ENCODE measurements at regions not wholly inside any gene's neighbourhood (a gene's known extent, or its start where the extent isn't known, plus 50 kb on each side); places are given as distances from the start of the nearest gene placed in this dataset.

- TF ChIP-seq ZNF449 (tag by site-specific recombination; IDR thresholded peaks at IDR 0.05), result no peak
- no peak for TF ChIP-seq CTCF (tag by site-specific recombination; IDR thresholded peaks at IDR 0.05)
- TF ChIP-seq ZNF701 (tag by site-specific recombination; IDR thresholded peaks at IDR 0.05), result no peak
- TF ChIP-seq GLI4 (tag by site-specific recombination; IDR thresholded peaks at IDR 0.05), result no peak
- no peak for TF ChIP-seq TSHZ1 (tag by site-specific recombination; IDR thresholded peaks at IDR 0.05; ENCODE audit: borderline replicate concordance)
- TF ChIP-seq ZFHX2 (tag by site-specific recombination; conservative IDR thresholded peaks at IDR 0.05), result no peak
- no peak for TF ChIP-seq ZNF302 (tag by site-specific recombination; IDR thresholded peaks at IDR 0.05; ENCODE audit: low read depth)
- no peak for TF ChIP-seq ZNF202 (tag by site-specific recombination; IDR thresholded peaks at IDR 0.05; ENCODE audit: borderline replicate concordance)
- TF ChIP-seq ZNF610 (tag by site-specific recombination; IDR thresholded peaks at IDR 0.05; ENCODE audit: borderline replicate concordance), result no peak
- TF ChIP-seq ZNF561 (tag by site-specific recombination; IDR thresholded peaks at IDR 0.05; ENCODE audit: borderline replicate concordance), result no peak
- no peak for TF ChIP-seq MZF1 (tag by site-specific recombination; IDR thresholded peaks at IDR 0.05; ENCODE audit: borderline replicate concordance)
- no peak for TF ChIP-seq SP2 (tag by site-specific recombination; IDR thresholded peaks at IDR 0.05)
- no peak for TF ChIP-seq ZNF585B (tag by site-specific recombination; IDR thresholded peaks at IDR 0.05)
- no peak for TF ChIP-seq ATF2 (tag by site-specific recombination; IDR thresholded peaks at IDR 0.05; ENCODE audit: low read depth)
These were observed 58.3 kb upstream of the NFIL3 start for GRCh38 chr9:91481972-91482371.

Data from HEK293 (cell line).